K562 (cell line): ENCODE measurements at regions not wholly inside any gene's neighbourhood (a gene's known extent, or its start where the extent isn't known, plus 50 kb on each side); places are given as distances from the start of the nearest gene placed in this dataset.

Source experiments
- ATAC-seq: fragments of 200-7000 bp; cut with Tn5 transposase; 3 replicates; pipeline ENCODE4 v1.9.1; 2020; ENCODE audit warnings: moderate library complexity
- BruUV-seq: library from RNA; stranded (reverse); fragments of 400-500 nt; replicated peaks from 2 replicates; lab custom pipeline; 2021; lab: Mats Ljungman, UMichigan
- CTCF ChIA-PET: fragments of 300-600 bp; formaldehyde crosslinking; extraction: SDS; loops from one replicate; lab custom pipeline; 2021; ENCODE audit warnings: low intra/inter-chr PET ratio; lab: Yijun Ruan, JAX
- POLR2A ChIA-PET: fragments of 300-600, 350-650 bp; sonication (Branson Sonifier 250); formaldehyde crosslinking; extraction: SDS; loops from one replicate; lab custom pipeline; 2021; ENCODE audit warnings: antibody characterized with exemption, inconsistent platforms; lab: Yijun Ruan, JAX
- DNase-seq, 4 experiments: peaks; one replicate each; pipeline versions ENCODE4 v3.0.0 to v3.0.0-alpha.2; 2011 to 2018; ENCODE audit warnings: low spot score in 3 of 4, mixed read lengths in 3 of 4; ENCODE audit errors: extremely low read depth in 1 of 4
- FAIRE-seq: peaks from 2 replicates; lab custom pipeline; 2011; peaks lifted over from hg19 to GRCh38; lab: Jason Lieb, UNC
- H2AFZ ChIP-seq: 2 replicates; pipeline ENCODE4 v1.6.0; 2011; ENCODE audit warnings: low read depth, low read length, control low read depth, inconsistent platforms
- H3K27ac ChIP-seq: fragments of 200-600 bp; 3 replicates; pipeline ENCODE4 v1.8.0; 2011; ENCODE audit warnings: low read depth, mild to moderate bottlenecking, control low read depth, inconsistent platforms, low read length, moderate library complexity, mixed read lengths; ENCODE audit errors: extremely low read depth
- H3K27me3 ChIP-seq, 2 experiments: fragments of 300-600 bp in 1 of 2; 2 replicates in 1 of 2; 3 replicates in 1 of 2; pipeline versions ENCODE4 v1.6.0 to v1.8.0; 2011; ENCODE audit warnings: inconsistent platforms in 2 of 2, low read length in 2 of 2, mild to moderate bottlenecking in 1 of 2, mixed read lengths in 1 of 2, moderate library complexity in 1 of 2; ENCODE audit not compliant: control insufficient read depth in 2 of 2, insufficient read depth in 2 of 2
- H3K36me3 ChIP-seq: fragments of 300-600 bp; 3 replicates; pipeline ENCODE4 v1.8.0; 2011; ENCODE audit warnings: mild to moderate bottlenecking, low read length, inconsistent platforms; ENCODE audit not compliant: control insufficient read depth, insufficient read depth
- H3K4me1 ChIP-seq, 2 experiments: fragments of 200-600 bp in 1 of 2; replicated peaks in 1 of 2; 2 replicates in 1 of 2; 3 replicates in 1 of 2; pipeline versions ENCODE4 v1.5.1 to v1.8.0; 2011; ENCODE audit warnings: inconsistent platforms in 2 of 2, low read length in 2 of 2, mild to moderate bottlenecking in 1 of 2, mixed read lengths in 1 of 2, moderate library complexity in 1 of 2; ENCODE audit not compliant: control insufficient read depth in 2 of 2, insufficient read depth in 2 of 2
- H3K4me2 ChIP-seq: 2 replicates; pipeline ENCODE4 v1.6.1; 2011; ENCODE audit warnings: low read length, control low read depth, inconsistent platforms, mixed read lengths; ENCODE audit not compliant: insufficient read depth
- H3K4me3 ChIP-seq: fragments of 200-600 bp; sonication (generic), shearing (Covaris generic); 2 replicates; pipeline ENCODE4 v1.5.1; 2016; ENCODE audit warnings: control low read depth, inconsistent platforms
- H3K79me2 ChIP-seq: fragments of 200-600 bp; 3 replicates; pipeline ENCODE4 v1.8.0; 2011; ENCODE audit warnings: low read length, inconsistent platforms; ENCODE audit not compliant: control insufficient read depth, insufficient read depth
- H3K9ac ChIP-seq, 2 experiments: 2 replicates each; pipeline versions ENCODE4 v1.6.0 to v1.6.1; 2011; ENCODE audit warnings: low read depth in 2 of 2, low read length in 2 of 2, control low read depth in 1 of 2, inconsistent platforms in 1 of 2, mild to moderate bottlenecking in 1 of 2, mixed read lengths in 1 of 2; ENCODE audit not compliant: insufficient read depth in 1 of 2
- H3K9me1 ChIP-seq: one replicate; pipeline ENCODE4 v1.6.0; 2011; ENCODE audit warnings: inconsistent platforms, mild to moderate bottlenecking, low read length, moderate library complexity; ENCODE audit not compliant: control insufficient read depth, insufficient read depth
- H3K9me3 ChIP-seq: replicated peaks from 2 replicates; pipeline ENCODE4 v1.5.1; 2011; ENCODE audit warnings: low read depth, low read length, inconsistent platforms; ENCODE audit not compliant: control insufficient read depth, insufficient read depth
- H4K20me1 ChIP-seq: replicated peaks from 2 replicates; pipeline ENCODE4 v1.6.1; 2011; ENCODE audit warnings: low read length, inconsistent platforms, mixed read lengths; ENCODE audit not compliant: control insufficient read depth, insufficient read depth
- BRD9 ChIP-seq: fragments of 450-650 bp; IDR thresholded peaks from 2 replicates; pipeline ENCODE4 v1.6.1; 2018; ENCODE audit warnings: low read depth; ENCODE audit not compliant: partially characterized antibody
- BRF2 ChIP-seq: IDR thresholded peaks from 3 replicates; pipeline ENCODE4 v1.6.1; 2011; ENCODE audit warnings: borderline replicate concordance, mild to moderate bottlenecking; ENCODE audit not compliant: insufficient read length, insufficient read depth
- CBFB ChIP-seq: sonication (generic); formaldehyde crosslinking; IDR thresholded peaks from 2 replicates; pipeline ENCODE4 v1.4.0; 2020; ENCODE audit warnings: mild to moderate bottlenecking, missing genetic modification reagents
- CHCHD3 ChIP-seq: fragments of 250-450 bp; sonication (Bioruptor Pico); IDR thresholded peaks from 2 replicates; pipeline ENCODE4 v2.1.2; 2022; ENCODE audit warnings: mild to moderate bottlenecking
- KDM4B ChIP-seq, 2 experiments: fragments of 450-650 bp in 1 of 2; sonication (generic) in 1 of 2; IDR thresholded peaks; 2 replicates each; pipeline ENCODE4 v1.6.1; 2016 to 2017; ENCODE audit warnings: borderline replicate concordance in 2 of 2, antibody characterized with exemption in 1 of 2, low read depth in 1 of 2, mild to moderate bottlenecking in 1 of 2
- MEF2A ChIP-seq: IDR thresholded peaks from 2 replicates; pipeline ENCODE4 v1.6.1; 2011; ENCODE audit warnings: low read depth, mild to moderate bottlenecking, low read length, moderate library complexity; ENCODE audit not compliant: control insufficient read depth
- MYNN ChIP-seq, 2 experiments: sonication (generic); formaldehyde crosslinking in 1 of 2; IDR thresholded peaks; 2 replicates each; pipeline versions ENCODE4 v1.5.0 to v1.6.1; 2016 to 2020; ENCODE audit warnings: antibody characterized with exemption in 1 of 2, missing genetic modification reagents in 1 of 2
- NKRF ChIP-seq: fragments of 450-650 bp; IDR thresholded peaks from 2 replicates; pipeline ENCODE4 v1.6.1; 2016; ENCODE audit warnings: borderline replicate concordance
- NONO ChIP-seq, 2 experiments: fragments of 200-400 bp in 1 of 2; fragments of 450-650 bp in 1 of 2; formaldehyde crosslinking in 1 of 2; IDR thresholded peaks; 2 replicates each; pipeline ENCODE4 v1.6.1; 2017; ENCODE audit warnings: low read depth in 2 of 2, mild to moderate bottlenecking in 2 of 2, moderate library complexity in 2 of 2, low read length in 1 of 2
- PHF20 ChIP-seq: fragments of 450-650 bp; IDR thresholded peaks from 2 replicates; pipeline ENCODE4 v1.6.1; 2018; ENCODE audit not compliant: partially characterized antibody
- PHF21A ChIP-seq: fragments of 450-650 bp; IDR thresholded peaks from 2 replicates; pipeline ENCODE4 v1.6.1; 2017; ENCODE audit warnings: low read depth, borderline replicate concordance
- PRDM10 ChIP-seq: fragments of 450-650 bp; IDR thresholded peaks from 2 replicates; pipeline ENCODE4 v1.6.1; 2018; ENCODE audit not compliant: partially characterized antibody
- SMARCE1 ChIP-seq: fragments of 450-650 bp; IDR thresholded peaks from 2 replicates; pipeline ENCODE4 v1.7.1; 2016; ENCODE audit warnings: mild to moderate bottlenecking
- ZNF143 ChIP-seq: sonication (generic); formaldehyde crosslinking; IDR thresholded peaks from 2 replicates; pipeline ENCODE4 v1.9.0; 2022; ENCODE audit warnings: mild to moderate bottlenecking, missing genetic modification reagents
- WGBS: fragments of 100-300 bp; shearing (Covaris generic); methylation state at CpG from one replicate; pipeline ENCODE4 v1.1.6; 2016; ENCODE audit warnings: low coverage, mixed read lengths; ENCODE audit not compliant: insufficient coverage; ENCODE audit errors: missing lambda C conversion rate; 5-methylcytosine and 5-hydroxymethylcytosine counted together
- in situ Hi-C: fragments of 300-500 bp; cut with MboI; formaldehyde crosslinking; loops from 4 replicates; pipeline ENCODE4 v1.15.0; 2018; ENCODE audit warnings: inconsistent platforms, mixed read lengths
- intact Hi-C: fragments of 100-400 bp; cut with micrococcal nuclease; formaldehyde crosslinking; loops from 2 replicates; pipeline ENCODE4 v1.14.2; 2022

- TF ChIP-seq CHCHD3 = no peak
- TF ChIP-seq PRDM10 = no peak
- no peak for TF ChIP-seq NONO (IDR thresholded peaks at IDR 0.05; ENCODE audit: low read depth in 2 of 2, low read length in 1 of 2)
Measured at GRCh38 chr12:91267039-91267438, 84.4 kb upstream of the DCN start (continued).

GRCh38 chr12:91264178-91264577 lies 81.6 kb upstream of the DCN start:
- intact Hi-C loops (no loop called here), in situ Hi-C loops (no loop called here)
- Histone ChIP-seq H3K4me2 (no peak overlapping the region), H3K27ac (no peak overlapping the region), H2AFZ (no peak overlapping the region), H3K79me2 (no peaks in the 10 kb centered on the region), H3K27me3 (no peaks in the 10 kb centered on the region), H3K9ac (no peak overlapping the region), H3K4me3 (no peak overlapping the region), H3K36me3 (no peaks in the 10 kb centered on the region), H3K9me1 (no peaks in the 10 kb centered on the region), H4K20me1 (no peaks in the 10 kb centered on the region), H3K9me3 (no peaks in the 10 kb centered on the region), H3K4me1 (no peaks in the 10 kb centered on the region)
- FAIRE-seq = no peak
- ATAC-seq = no peak
- ChIA-PET CTCF (no interaction called here), POLR2A (no interaction called here)
- 21% methylated on average over 2 of the region's 2 CpGs for WGBS
- BruUV-seq = no TSS peak
- DNase-seq = no peak
- TF ChIP-seq PHF20 (no peak), ZNF143 (CRISPR knock-in tag) (no peak), CBFB (CRISPR knock-in tag) (no peak), NKRF (no peak), SMARCE1 (no peak), MEF2A (no peak), PHF21A (no peak), KDM4B (IDR thresholded peaks at IDR 0.05; ENCODE audit: borderline replicate concordance in 2 of 2, low read depth in 1 of 2) (no peak), MYNN (IDR thresholded peaks at IDR 0.05) (no peak), MYNN (CRISPR knock-in tag; IDR thresholded peaks at IDR 0.05) (no peak), BRD9 (no peak), BRF2 (no peak)
